Right lobe of liver (tissue), 4 donors: ENCODE measurements at regions not wholly inside any gene's neighbourhood (a gene's known extent, or its start where the extent isn't known, plus 50 kb on each side); places are given as distances from the start of the nearest gene placed in this dataset.

Experiments used
- CTCF ChIP-seq, 4 donors: fragments of 200-600 bp in 3 of 4; fragments of 450-650 bp in 1 of 4; IDR thresholded peaks; one replicate each; pipeline versions ENCODE4 v1.5.1 to v1.8.0; 2016 to 2022; ENCODE audit warnings: antibody characterized with exemption in 4 of 4, mild to moderate bottlenecking in 2 of 4
- POLR2A ChIP-seq: fragments of 450-650 bp; IDR thresholded peaks from one replicate; pipeline ENCODE4 v1.6.1; 2017; ENCODE audit warnings: antibody characterized with exemption, mild to moderate bottlenecking
- donor health status: DM: no; HTN: no; CAD: no.
- donor health status: DM: no; HTN: no; CAD: no.
- donor health status: DM: no; HTN: yes; CAD: no.

- TF ChIP-seq CTCF (IDR thresholded peaks at IDR 0.05): no peak
- no peak for TF ChIP-seq POLR2A
These were observed 144.0 kb upstream of the TMPO start for GRCh38 chr12:98371419-98371818.
